ENCODE measurements at regions not wholly inside any gene's neighbourhood (a gene's known extent, or its start where the extent isn't known, plus 50 kb on each side); places are given as distances from the start of the nearest gene placed in this dataset.

GRCh38 chr18:69265656-69266055 is 135.0 kb upstream of the DOK6 start:
- ATAC-seq (ENCODE audit: low read depth) = no peak
- Histone ChIP-seq H3K56ac (ENCODE audit: extremely low read depth, insufficient read depth, low read length) (no peak overlapping the region), H4K8ac (ENCODE audit: low read depth in 2 of 2, low read length in 2 of 2) (no peak overlapping the region), H3K23ac (ENCODE audit: low read depth, low read length) (no peak overlapping the region), H2AK5ac (ENCODE audit: low read depth, low read length) (no peak overlapping the region), H3K27ac (ENCODE audit: insufficient read depth, low read length) (no peak overlapping the region), H2BK20ac (ENCODE audit: low read depth, low read length) (no peak overlapping the region), H3K4me1 (ENCODE audit: control insufficient read depth, insufficient read depth, low read length) (no peaks in the 10 kb centered on the region), H3K36me3 (ENCODE audit: control insufficient read depth, insufficient read depth, low read length) (no peaks in the 10 kb centered on the region), H3K4ac (ENCODE audit: low read depth, low read length) (no peak overlapping the region), H2BK15ac (ENCODE audit: low read depth, low read length) (no peak overlapping the region), H2BK5ac (ENCODE audit: low read depth, low read length, poor library complexity, severe bottlenecking) (no peak overlapping the region), H2AFZ (replicated peaks; ENCODE audit: low read length, poor library complexity) (no peak overlapping the region), H4K20me1 (ENCODE audit: insufficient read depth, low read length) (no peaks in the 10 kb centered on the region), H4K5ac (ENCODE audit: low read depth, low read length) (no peak overlapping the region), H3K14ac (replicated peaks; ENCODE audit: low read depth, low read length) (no peak overlapping the region), H3K18ac (ENCODE audit: low read depth, low read length) (no peak overlapping the region), H4K91ac (ENCODE audit: insufficient read depth, low read depth, low read length) (no peak overlapping the region), H2AK9ac (replicated peaks; ENCODE audit: low read depth, low read length, poor library complexity) (no peak overlapping the region), H3K79me1 (ENCODE audit: low read depth in 1 of 2, low read length in 2 of 2) (no peaks in the 10 kb centered on the region), H2BK120ac (ENCODE audit: low read depth, low read length) (no peak overlapping the region), H3K9me3 (ENCODE audit: control insufficient read depth, insufficient read depth, low read length) (no peaks in the 10 kb centered on the region), H3K4me3 (ENCODE audit: insufficient read depth, low read depth, low read length) (no peak overlapping the region), H3K9me1 (ENCODE audit: insufficient read depth, low read length) (no peaks in the 10 kb centered on the region), H3K4me2 (ENCODE audit: low read depth, low read length) (no peak overlapping the region), H3K9ac (ENCODE audit: low read depth, low read length) (no peak overlapping the region), H3K27me3 (ENCODE audit: control insufficient read depth, insufficient read depth, low read length) (no peaks in the 10 kb centered on the region)
- in situ Hi-C loops (cut with MboI; ENCODE audit: low sequenced_read_pairs) (no loop called here), dilution Hi-C loops (cut with HindIII; ENCODE audit: low sequenced_read_pairs, unreplicated experiment) (no loop called here), intact Hi-C loops (cut with micrococcal nuclease) (loop anchor here (1.0 kb wide), 1 partner anchor 28 kb away; no protein-coding TSS in a partner anchor)
- no TSS peak for BruUV-seq (replicated peaks)
- no peak for TF ChIP-seq NFE2L2 (IDR thresholded peaks at IDR 0.05; ENCODE audit: low read depth, low read length)
- TF ChIP-seq POLR2A (IDR thresholded peaks at IDR 0.05; ENCODE audit: low read depth, low read length) = no peak
- TF ChIP-seq MAFK (IDR thresholded peaks at IDR 0.05; ENCODE audit: low read depth, low read length) = no peak
- TF ChIP-seq CTCF (conservative IDR thresholded peaks at IDR 0.05; ENCODE audit: low read depth, low read length) = no peak
- TF ChIP-seq CEBPB (IDR thresholded peaks at IDR 0.05; ENCODE audit: low read depth, low read length) = peak; percentile 63
- TF ChIP-seq CHD1 (IDR thresholded peaks at IDR 0.05; ENCODE audit: low read depth, low read length) = no peak
- ChIA-PET CTCF (no interaction called here), POLR2A (ENCODE audit: unreplicated experiment) (no interaction called here)
- DNase-seq = peak; percentile 0
